K562 (cell line): ENCODE measurements at regions not wholly inside any gene's neighbourhood (a gene's known extent, or its start where the extent isn't known, plus 50 kb on each side); places are given as distances from the start of the nearest gene placed in this dataset.
A peak's percentile ranks its signal among the peaks of the same experiment; 100 is the strongest.

Source experiments
- ATAC-seq: fragments of 200-7000 bp; cut with Tn5 transposase; 3 replicates; pipeline ENCODE4 v1.9.1; 2020; ENCODE audit warnings: moderate library complexity
- BruUV-seq: library from RNA; stranded (reverse); fragments of 400-500 nt; replicated peaks from 2 replicates; lab custom pipeline; 2021; lab: Mats Ljungman, UMichigan
- CTCF ChIA-PET: fragments of 300-600 bp; formaldehyde crosslinking; extraction: SDS; loops from one replicate; lab custom pipeline; 2021; ENCODE audit warnings: low intra/inter-chr PET ratio; lab: Yijun Ruan, JAX
- POLR2A ChIA-PET: fragments of 300-600, 350-650 bp; sonication (Branson Sonifier 250); formaldehyde crosslinking; extraction: SDS; loops from one replicate; lab custom pipeline; 2021; ENCODE audit warnings: antibody characterized with exemption, inconsistent platforms; lab: Yijun Ruan, JAX
- DNase-seq, 4 experiments: peaks; one replicate each; pipeline versions ENCODE4 v3.0.0 to v3.0.0-alpha.2; 2011 to 2018; ENCODE audit warnings: low spot score in 3 of 4, mixed read lengths in 3 of 4; ENCODE audit errors: extremely low read depth in 1 of 4
- FAIRE-seq: peaks from 2 replicates; lab custom pipeline; 2011; peaks lifted over from hg19 to GRCh38; lab: Jason Lieb, UNC
- H2AFZ ChIP-seq: 2 replicates; pipeline ENCODE4 v1.6.0; 2011; ENCODE audit warnings: low read depth, low read length, control low read depth, inconsistent platforms
- H3K27ac ChIP-seq: fragments of 200-600 bp; 3 replicates; pipeline ENCODE4 v1.8.0; 2011; ENCODE audit warnings: low read depth, mild to moderate bottlenecking, control low read depth, inconsistent platforms, low read length, moderate library complexity, mixed read lengths; ENCODE audit errors: extremely low read depth
- H3K27me3 ChIP-seq, 2 experiments: fragments of 300-600 bp in 1 of 2; 2 replicates in 1 of 2; 3 replicates in 1 of 2; pipeline versions ENCODE4 v1.6.0 to v1.8.0; 2011; ENCODE audit warnings: inconsistent platforms in 2 of 2, low read length in 2 of 2, mild to moderate bottlenecking in 1 of 2, mixed read lengths in 1 of 2, moderate library complexity in 1 of 2; ENCODE audit not compliant: control insufficient read depth in 2 of 2, insufficient read depth in 2 of 2
- H3K36me3 ChIP-seq: fragments of 300-600 bp; 3 replicates; pipeline ENCODE4 v1.8.0; 2011; ENCODE audit warnings: mild to moderate bottlenecking, low read length, inconsistent platforms; ENCODE audit not compliant: control insufficient read depth, insufficient read depth
- H3K4me1 ChIP-seq, 2 experiments: fragments of 200-600 bp in 1 of 2; replicated peaks in 1 of 2; 2 replicates in 1 of 2; 3 replicates in 1 of 2; pipeline versions ENCODE4 v1.5.1 to v1.8.0; 2011; ENCODE audit warnings: inconsistent platforms in 2 of 2, low read length in 2 of 2, mild to moderate bottlenecking in 1 of 2, mixed read lengths in 1 of 2, moderate library complexity in 1 of 2; ENCODE audit not compliant: control insufficient read depth in 2 of 2, insufficient read depth in 2 of 2
- H3K4me2 ChIP-seq: 2 replicates; pipeline ENCODE4 v1.6.1; 2011; ENCODE audit warnings: low read length, control low read depth, inconsistent platforms, mixed read lengths; ENCODE audit not compliant: insufficient read depth
- H3K4me3 ChIP-seq: fragments of 200-600 bp; sonication (generic), shearing (Covaris generic); 2 replicates; pipeline ENCODE4 v1.5.1; 2016; ENCODE audit warnings: control low read depth, inconsistent platforms
- H3K79me2 ChIP-seq: fragments of 200-600 bp; 3 replicates; pipeline ENCODE4 v1.8.0; 2011; ENCODE audit warnings: low read length, inconsistent platforms; ENCODE audit not compliant: control insufficient read depth, insufficient read depth
- H3K9ac ChIP-seq, 2 experiments: 2 replicates each; pipeline versions ENCODE4 v1.6.0 to v1.6.1; 2011; ENCODE audit warnings: low read depth in 2 of 2, low read length in 2 of 2, control low read depth in 1 of 2, inconsistent platforms in 1 of 2, mild to moderate bottlenecking in 1 of 2, mixed read lengths in 1 of 2; ENCODE audit not compliant: insufficient read depth in 1 of 2
- H3K9me1 ChIP-seq: one replicate; pipeline ENCODE4 v1.6.0; 2011; ENCODE audit warnings: inconsistent platforms, mild to moderate bottlenecking, low read length, moderate library complexity; ENCODE audit not compliant: control insufficient read depth, insufficient read depth
- H3K9me3 ChIP-seq: replicated peaks from 2 replicates; pipeline ENCODE4 v1.5.1; 2011; ENCODE audit warnings: low read depth, low read length, inconsistent platforms; ENCODE audit not compliant: control insufficient read depth, insufficient read depth
- H4K20me1 ChIP-seq: replicated peaks from 2 replicates; pipeline ENCODE4 v1.6.1; 2011; ENCODE audit warnings: low read length, inconsistent platforms, mixed read lengths; ENCODE audit not compliant: control insufficient read depth, insufficient read depth
- KAT2B ChIP-seq: IDR thresholded peaks from one replicate; pipeline ENCODE4 v1.6.1; 2012; ENCODE audit warnings: low read depth, mild to moderate bottlenecking, control low read depth, inconsistent platforms, low read length, moderate library complexity
- LEF1 ChIP-seq: fragments of 450-650 bp; IDR thresholded peaks from 2 replicates; pipeline ENCODE4 v1.6.1; 2016; ENCODE audit warnings: mild to moderate bottlenecking
- MCM2 ChIP-seq: fragments of 450-650 bp; IDR thresholded peaks from 2 replicates; pipeline ENCODE4 v1.6.1; 2017; ENCODE audit warnings: low read depth, mild to moderate bottlenecking
- MECOM ChIP-seq: fragments of 250-450 bp; sonication (Bioruptor Pico); IDR thresholded peaks from 2 replicates; pipeline ENCODE4 v1.8.0; 2022; ENCODE audit warnings: inconsistent platforms
- TFAM ChIP-seq: fragments of 250-450 bp; sonication (Bioruptor Pico); conservative IDR thresholded peaks from 2 replicates; pipeline ENCODE4 v1.5.0; 2021; ENCODE audit warnings: mild to moderate bottlenecking, moderate library complexity
- THRAP3 ChIP-seq: fragments of 450-650 bp; IDR thresholded peaks from 2 replicates; pipeline ENCODE4 v1.6.1; 2016; ENCODE audit warnings: mild to moderate bottlenecking, inconsistent platforms, borderline replicate concordance
- ZNF644 ChIP-seq: fragments of 200-800 bp; sonication (Bioruptor generic); IDR thresholded peaks from 2 replicates; pipeline ENCODE4 v1.6.1; 2016; ENCODE audit warnings: low read depth, missing genetic modification characterization, missing compliant biosample characterization
- ZNF696 ChIP-seq: fragments of 250-450 bp; sonication (Bioruptor Pico); conservative IDR thresholded peaks from 2 replicates; pipeline ENCODE4 v1.4.0; 2020; ENCODE audit warnings: mild to moderate bottlenecking, moderate library complexity
- ZZZ3 ChIP-seq: fragments of 450-650 bp; IDR thresholded peaks from 2 replicates; pipeline ENCODE4 v1.6.1; 2016; ENCODE audit warnings: antibody characterized with exemption, mild to moderate bottlenecking, moderate library complexity
- WGBS: fragments of 100-300 bp; shearing (Covaris generic); methylation state at CpG from one replicate; pipeline ENCODE4 v1.1.6; 2016; ENCODE audit warnings: low coverage, mixed read lengths; ENCODE audit not compliant: insufficient coverage; ENCODE audit errors: missing lambda C conversion rate; 5-methylcytosine and 5-hydroxymethylcytosine counted together
- in situ Hi-C: fragments of 300-500 bp; cut with MboI; formaldehyde crosslinking; loops from 4 replicates; pipeline ENCODE4 v1.15.0; 2018; ENCODE audit warnings: inconsistent platforms, mixed read lengths
- intact Hi-C: fragments of 100-400 bp; cut with micrococcal nuclease; formaldehyde crosslinking; loops from 2 replicates; pipeline ENCODE4 v1.14.2; 2022
- TF ChIP-seq, protein P1 (sequence below), 2 experiments: fragments of 450-650 bp in 1 of 2; IDR thresholded peaks; 2 replicates each; pipeline ENCODE4 v1.6.1; 2011 to 2017; ENCODE audit warnings: low read depth in 2 of 2, antibody characterized with exemption in 1 of 2, borderline replicate concordance in 1 of 2, low read length in 1 of 2, mild to moderate bottlenecking in 1 of 2, mixed read lengths in 1 of 2; ENCODE audit not compliant: control insufficient read depth in 1 of 2
- TF ChIP-seq, protein P2 (sequence below): fragments of 450-650 bp; formaldehyde crosslinking; IDR thresholded peaks from 2 replicates; pipeline ENCODE4 v1.4.0; 2020; ENCODE audit warnings: mild to moderate bottlenecking, mixed read lengths

- ATAC-seq (no peak), FAIRE-seq (no peak), DNase-seq (no peak)
- TF ChIP-seq THRAP3 (no peak), MECOM (0 out of 2 replicates have a peak, but pooled peaks have one; percentile 30)
- no peaks in the 10 kb centered on the region for H3K79me2 ChIP-seq
- H3K27ac ChIP-seq = no peak overlapping the region
- H3K9me1 ChIP-seq = no peaks in the 10 kb centered on the region
- H3K27me3 ChIP-seq = no peaks in the 10 kb centered on the region
- no peaks in the 10 kb centered on the region for H3K36me3 ChIP-seq
- H3K9me3 ChIP-seq = no peaks in the 10 kb centered on the region
- ChIA-PET POLR2A (no interaction called here), CTCF (no interaction called here)
- intact Hi-C loops = no loop called here
- H3K4me1 ChIP-seq = no peaks in the 10 kb centered on the region
- H3K4me2 ChIP-seq = no peak overlapping the region
- in situ Hi-C loops = no loop called here
- BruUV-seq = no TSS peak
- H4K20me1 ChIP-seq = no peaks in the 10 kb centered on the region
- H2AFZ ChIP-seq = no peak overlapping the region
- H3K4me3 ChIP-seq = no peak overlapping the region
- 38% methylated on average over 3 of the region's 3 CpGs for WGBS
- no peak overlapping the region for H3K9ac ChIP-seq
Observed at GRCh38 chr7:106472741-106473140, 188.0 kb upstream of the NAMPT start.

DNA sequence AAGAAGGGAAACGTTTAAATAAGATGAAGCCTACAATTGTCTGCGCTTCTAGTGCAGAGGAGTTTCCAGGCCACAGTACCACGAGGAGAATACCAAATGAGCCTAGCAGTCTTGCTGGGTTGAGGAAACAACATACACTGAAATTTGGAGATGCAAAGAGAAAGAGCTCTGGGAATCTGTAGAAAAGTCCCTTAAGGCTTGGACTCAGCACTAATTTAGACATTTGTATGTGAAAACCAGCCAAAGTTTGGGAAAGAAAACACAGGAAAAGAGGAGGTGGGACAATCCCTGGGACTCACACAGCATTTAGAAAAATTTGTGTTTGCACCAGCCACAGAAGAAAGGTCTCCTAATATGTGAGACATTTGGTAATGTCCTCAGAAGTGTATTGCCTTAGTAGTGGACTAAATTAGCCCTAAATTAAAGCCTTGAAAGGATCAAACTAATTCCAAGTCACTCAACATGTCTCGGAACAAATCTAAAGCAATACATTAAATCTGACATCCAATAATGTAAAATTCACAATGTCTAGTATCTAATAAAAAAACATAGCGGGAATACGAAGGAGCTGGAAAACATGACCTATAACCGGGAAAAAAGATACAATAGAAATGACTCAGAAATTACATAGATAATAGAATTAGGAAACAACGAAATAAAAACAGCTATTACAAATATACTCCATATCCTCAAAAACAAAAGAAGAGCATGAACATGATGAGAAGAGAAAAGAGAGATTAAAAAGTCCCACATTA is 187.1 kb upstream of the NAMPT start:
- no peak overlapping the region for H3K4me2 ChIP-seq
- POLR2A ChIA-PET = no interaction called here
- no peaks in the 10 kb centered on the region for H3K9me3 ChIP-seq
- H3K27me3 ChIP-seq = no peaks in the 10 kb centered on the region
- H3K27ac ChIP-seq = no peak overlapping the region
- no peak overlapping the region for H3K4me3 ChIP-seq
- no peaks in the 10 kb centered on the region for H3K36me3 ChIP-seq
- no peaks in the 10 kb centered on the region for H3K4me1 ChIP-seq
- BruUV-seq = no TSS peak
- no peaks in the 10 kb centered on the region for H3K9me1 ChIP-seq
- no peak for FAIRE-seq
- in situ Hi-C loops (no loop called here), intact Hi-C loops (no loop called here)
- no peak for DNase-seq
- H3K79me2 ChIP-seq = no peaks in the 10 kb centered on the region
- ATAC-seq = no peak
- H2AFZ ChIP-seq = peak overlapping the region; percentile 66
- 54% methylated on average over 8 of the region's 8 CpGs for WGBS
- no peaks in the 10 kb centered on the region for H4K20me1 ChIP-seq
- no peak overlapping the region for H3K9ac ChIP-seq
- CTCF ChIA-PET = no interaction called here
- TF ChIP-seq, protein P1, sequence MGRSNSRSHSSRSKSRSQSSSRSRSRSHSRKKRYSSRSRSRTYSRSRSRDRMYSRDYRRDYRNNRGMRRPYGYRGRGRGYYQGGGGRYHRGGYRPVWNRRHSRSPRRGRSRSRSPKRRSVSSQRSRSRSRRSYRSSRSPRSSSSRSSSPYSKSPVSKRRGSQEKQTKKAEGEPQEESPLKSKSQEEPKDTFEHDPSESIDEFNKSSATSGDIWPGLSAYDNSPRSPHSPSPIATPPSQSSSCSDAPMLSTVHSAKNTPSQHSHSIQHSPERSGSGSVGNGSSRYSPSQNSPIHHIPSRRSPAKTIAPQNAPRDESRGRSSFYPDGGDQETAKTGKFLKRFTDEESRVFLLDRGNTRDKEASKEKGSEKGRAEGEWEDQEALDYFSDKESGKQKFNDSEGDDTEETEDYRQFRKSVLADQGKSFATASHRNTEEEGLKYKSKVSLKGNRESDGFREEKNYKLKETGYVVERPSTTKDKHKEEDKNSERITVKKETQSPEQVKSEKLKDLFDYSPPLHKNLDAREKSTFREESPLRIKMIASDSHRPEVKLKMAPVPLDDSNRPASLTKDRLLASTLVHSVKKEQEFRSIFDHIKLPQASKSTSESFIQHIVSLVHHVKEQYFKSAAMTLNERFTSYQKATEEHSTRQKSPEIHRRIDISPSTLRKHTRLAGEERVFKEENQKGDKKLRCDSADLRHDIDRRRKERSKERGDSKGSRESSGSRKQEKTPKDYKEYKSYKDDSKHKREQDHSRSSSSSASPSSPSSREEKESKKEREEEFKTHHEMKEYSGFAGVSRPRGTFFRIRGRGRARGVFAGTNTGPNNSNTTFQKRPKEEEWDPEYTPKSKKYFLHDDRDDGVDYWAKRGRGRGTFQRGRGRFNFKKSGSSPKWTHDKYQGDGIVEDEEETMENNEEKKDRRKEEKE (IDR thresholded peaks at IDR 0.05; ENCODE audit: borderline replicate concordance in 1 of 2, control insufficient read depth in 1 of 2, low read depth in 2 of 2, low read length in 1 of 2) = no peak
- TF ChIP-seq TFAM (CRISPR knock-in tag) = no peak
- TF ChIP-seq, protein P2, sequence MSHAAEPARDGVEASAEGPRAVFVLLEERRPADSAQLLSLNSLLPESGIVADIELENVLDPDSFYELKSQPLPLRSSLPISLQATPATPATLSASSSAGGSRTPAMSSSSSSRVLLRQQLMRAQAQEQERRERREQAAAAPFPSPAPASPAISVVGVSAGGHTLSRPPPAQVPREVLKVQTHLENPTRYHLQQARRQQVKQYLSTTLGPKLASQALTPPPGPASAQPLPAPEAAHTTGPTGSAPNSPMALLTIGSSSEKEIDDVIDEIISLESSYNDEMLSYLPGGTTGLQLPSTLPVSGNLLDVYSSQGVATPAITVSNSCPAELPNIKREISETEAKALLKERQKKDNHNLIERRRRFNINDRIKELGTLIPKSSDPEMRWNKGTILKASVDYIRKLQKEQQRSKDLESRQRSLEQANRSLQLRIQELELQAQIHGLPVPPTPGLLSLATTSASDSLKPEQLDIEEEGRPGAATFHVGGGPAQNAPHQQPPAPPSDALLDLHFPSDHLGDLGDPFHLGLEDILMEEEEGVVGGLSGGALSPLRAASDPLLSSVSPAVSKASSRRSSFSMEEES (CRISPR knock-in tag) = no peak
- TF ChIP-seq ZNF644 = no peak
- TF ChIP-seq LEF1 = no peak
- TF ChIP-seq ZZZ3 = no peak
- TF ChIP-seq MCM2 = no peak
- no peak for TF ChIP-seq ZNF696 (CRISPR knock-in tag)
- no peak for TF ChIP-seq KAT2B
